Head of caudate nucleus (tissue), 42 donors: ENCODE measurements at regions not wholly inside any gene's neighbourhood (a gene's known extent, or its start where the extent isn't known, plus 50 kb on each side); places are given as distances from the start of the nearest gene placed in this dataset.
"Not testable (repeated sequence)": the region's sequence is repeated elsewhere in the genome, so short reads cannot be mapped to it uniquely, and the experiment has no call there.

ENCODE experiments used
- DNase-seq, 42 donors: peaks; one replicate each; pipeline versions ENCODE4 v3.0.0 to v3.0.0-alpha.2; 2020 to 2021; ENCODE audit warnings: mixed read lengths in 7 of 42
- intact Hi-C: fragments of 100-400 bp; cut with DNase I; formaldehyde crosslinking; loops from one replicate; pipeline ENCODE4 v1.15.0; 2022

DNA sequence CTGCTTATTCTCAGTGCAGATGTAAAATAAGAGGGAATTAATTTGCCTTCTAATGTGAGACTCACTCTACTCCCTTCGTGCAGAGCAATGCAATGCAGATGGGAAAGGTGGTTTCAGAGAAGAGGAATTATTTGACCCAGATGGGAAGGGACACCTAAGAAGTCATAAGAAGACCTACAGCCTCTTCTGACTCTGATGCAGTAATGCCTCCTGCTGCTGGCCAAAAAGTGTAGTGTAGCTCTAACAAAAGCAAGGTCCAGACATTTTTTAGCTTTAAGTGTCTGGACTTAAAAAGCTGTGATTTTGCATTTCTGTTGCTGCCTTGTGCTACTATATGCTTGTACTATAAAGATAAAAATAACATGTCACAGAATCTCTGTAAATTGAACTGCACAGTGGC, 501.4 kb downstream of the TTLL7 start:
- DNase-seq = peak in 3 of 42 donors; percentile 3 to 25 (median 6)
- intact Hi-C loops = no loop called here

DNA sequence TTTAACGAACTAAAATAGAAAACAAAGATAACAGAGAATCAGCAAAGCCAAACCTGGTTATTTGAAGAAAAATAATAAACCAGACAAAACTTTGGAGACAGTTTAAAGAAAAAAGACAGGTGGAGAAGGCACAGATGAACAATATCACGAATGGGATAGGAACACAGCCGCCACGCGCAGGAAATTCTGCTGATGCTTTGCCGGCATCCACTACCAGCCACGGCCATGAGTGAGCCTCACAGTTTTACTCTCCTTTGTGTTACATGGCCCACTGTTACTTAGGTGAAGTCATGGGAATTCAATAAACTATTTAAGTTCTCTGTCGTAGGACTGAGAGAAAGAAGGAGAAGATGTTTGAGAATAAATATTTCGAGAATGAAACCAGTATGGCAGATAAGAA, 503.4 kb downstream of the TTLL7 start:
- DNase-seq = no peak
- intact Hi-C loops = no loop called here

DNA sequence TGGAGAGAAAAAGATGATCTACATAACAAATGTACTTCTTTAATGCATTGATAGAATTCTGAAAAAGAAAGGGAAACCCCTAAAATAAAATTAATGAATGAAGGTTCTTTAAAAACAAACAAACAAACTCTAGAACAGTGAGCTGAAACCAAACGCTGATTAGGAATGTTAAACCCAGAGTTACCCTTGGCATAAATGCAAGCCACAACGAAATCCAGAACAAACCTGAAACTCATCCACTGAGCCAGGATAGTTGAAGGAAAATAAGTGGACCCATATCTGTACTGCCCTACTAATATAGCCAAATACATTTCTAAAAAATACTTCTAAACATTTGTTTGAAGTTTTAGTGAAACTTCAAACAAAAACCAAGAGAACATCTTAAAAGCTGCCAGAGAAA, 505.3 kb downstream of the TTLL7 start:
- no peak for DNase-seq
- intact Hi-C loops = no loop called here

DNA sequence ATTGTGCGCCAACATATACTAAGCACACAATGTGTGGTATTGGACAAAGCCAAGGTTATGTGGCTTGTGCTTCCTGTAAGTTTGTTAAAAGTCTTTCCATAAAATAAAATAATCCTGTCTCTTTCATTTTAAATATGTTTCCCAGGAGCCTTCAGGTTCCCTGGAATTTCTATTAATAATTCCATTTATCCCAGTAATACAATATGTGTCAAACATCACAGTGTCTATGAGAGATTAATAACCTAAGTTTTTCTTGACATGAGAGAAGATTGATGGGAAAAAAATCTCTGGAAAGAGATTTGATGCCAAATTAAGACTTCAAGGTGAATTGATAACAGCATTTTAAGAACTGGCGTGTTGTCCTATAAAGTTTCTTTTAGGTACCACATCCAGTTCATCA, 507.0 kb downstream of the TTLL7 start:
- DNase-seq = no peak
- intact Hi-C loops = no loop called here

DNA sequence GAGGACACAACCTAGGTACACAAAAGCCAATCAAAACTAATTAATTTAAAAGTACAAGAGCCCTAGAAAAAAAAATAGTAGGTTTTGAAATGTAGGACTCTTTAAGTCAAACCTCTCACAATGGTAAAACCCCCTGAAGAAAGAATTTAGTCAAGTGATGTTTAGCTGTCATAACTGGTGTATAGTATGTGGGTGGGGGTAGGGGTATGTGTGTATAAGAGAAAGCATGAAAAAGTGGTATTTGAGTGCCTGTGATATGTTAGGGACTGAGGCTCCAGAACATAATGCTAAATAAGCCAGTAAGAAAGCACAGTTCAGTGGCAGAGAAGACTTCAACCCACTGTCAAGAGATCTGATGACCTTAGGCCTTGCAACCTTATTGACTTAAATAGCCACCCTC, 507.9 kb downstream of the TTLL7 start:
- no peak for DNase-seq
- intact Hi-C loops = no loop called here

DNA sequence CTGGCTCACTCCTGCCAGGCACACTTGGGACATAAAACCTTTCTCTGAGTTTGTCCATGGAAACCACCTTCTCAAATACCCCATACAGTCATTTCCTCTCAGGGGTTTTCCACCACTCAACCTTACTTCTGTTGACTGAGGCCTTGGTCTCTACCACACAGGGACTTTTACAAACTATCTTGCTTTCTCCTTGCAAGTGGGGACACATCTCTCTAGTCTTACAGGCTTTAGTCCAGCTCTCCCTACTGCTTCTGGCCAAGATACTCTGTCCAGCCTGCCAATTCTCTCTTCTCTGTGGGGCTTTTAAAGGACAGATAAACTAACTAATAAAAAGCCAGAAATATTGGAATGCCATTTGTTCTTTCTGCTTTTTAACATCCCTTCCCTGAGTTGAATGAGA, 510.8 kb downstream of the TTLL7 start:
- DNase-seq, intact Hi-C loops: not testable (repeated sequence)

DNA sequence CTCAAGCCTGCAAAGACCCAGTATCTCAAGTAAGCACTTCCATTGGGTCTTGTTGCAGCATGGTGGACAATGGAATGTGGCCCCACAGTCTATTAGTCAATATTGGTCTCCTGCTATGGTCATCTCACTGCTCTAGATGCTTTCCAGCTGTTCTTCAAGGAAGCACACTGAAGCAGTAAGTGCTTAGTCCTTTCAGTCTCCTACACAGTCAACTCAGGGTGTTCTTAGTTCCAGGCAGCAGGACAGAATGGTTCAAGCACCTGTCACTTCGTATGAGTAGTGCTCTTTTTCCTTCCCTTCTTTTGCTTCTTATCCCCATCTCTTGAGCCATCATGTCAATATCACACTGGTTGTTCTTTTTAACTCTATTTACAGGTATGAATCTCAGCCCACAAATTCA, 511.5 kb downstream of the TTLL7 start:
- intact Hi-C loops, DNase-seq: not testable (repeated sequence)

DNA sequence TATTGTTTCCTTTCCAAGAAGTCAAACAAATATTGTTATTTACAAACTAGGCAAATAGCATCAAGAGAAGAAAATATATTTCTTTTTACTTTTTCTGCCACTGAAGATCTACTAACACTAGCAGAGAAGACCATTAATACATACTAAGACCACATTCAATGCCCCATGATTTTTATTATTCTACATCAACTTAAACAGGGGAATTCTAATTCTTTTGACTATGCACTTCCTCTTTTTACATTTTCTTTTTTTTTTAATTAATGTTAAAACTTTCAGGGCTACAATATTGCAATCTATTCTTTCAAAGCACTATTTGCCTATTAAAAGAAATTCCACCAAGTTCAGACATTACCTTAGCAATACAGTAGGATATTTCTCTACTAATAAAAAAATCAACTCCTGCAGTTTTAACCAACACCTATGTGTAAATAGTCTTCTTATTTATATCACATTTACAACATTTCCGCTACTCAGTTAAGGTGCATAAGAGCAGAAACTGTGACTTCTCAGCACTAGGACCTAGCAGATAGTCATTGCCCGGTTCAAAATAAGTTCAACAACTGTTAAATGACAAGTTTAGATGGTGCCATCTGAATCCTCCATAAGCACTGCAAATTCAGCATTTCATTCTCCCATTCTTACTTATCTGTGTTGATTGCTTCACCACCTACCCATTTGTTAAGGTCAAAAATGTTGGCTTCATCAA, 513.5 kb downstream of the TTLL7 start:
- intact Hi-C loops = not testable (repeated sequence)

DNA sequence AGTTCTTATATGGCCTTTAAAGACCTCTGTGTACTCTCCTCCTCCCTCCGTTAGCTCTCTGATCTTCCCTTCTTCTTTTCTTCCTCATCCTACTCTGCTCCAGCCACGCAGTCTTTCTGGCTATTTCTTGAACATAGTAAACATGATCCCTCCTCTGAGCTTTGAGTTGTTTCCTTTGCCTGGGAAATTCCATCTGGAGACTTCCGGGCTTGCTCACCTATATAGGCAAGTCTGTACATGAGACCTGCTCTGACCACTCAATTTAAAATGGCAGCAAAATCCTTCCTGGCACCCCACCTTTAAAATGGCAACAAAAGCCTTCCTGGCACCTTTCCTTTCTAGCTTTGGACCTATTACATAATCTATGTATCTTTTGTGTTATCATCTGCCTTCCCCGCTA, 517.6 kb downstream of the TTLL7 start:
- DNase-seq, intact Hi-C loops: not testable (repeated sequence)

More for the DNA sequence above, 513.5 kb downstream of the TTLL7 start:
- not testable (repeated sequence) for DNase-seq

DNA sequence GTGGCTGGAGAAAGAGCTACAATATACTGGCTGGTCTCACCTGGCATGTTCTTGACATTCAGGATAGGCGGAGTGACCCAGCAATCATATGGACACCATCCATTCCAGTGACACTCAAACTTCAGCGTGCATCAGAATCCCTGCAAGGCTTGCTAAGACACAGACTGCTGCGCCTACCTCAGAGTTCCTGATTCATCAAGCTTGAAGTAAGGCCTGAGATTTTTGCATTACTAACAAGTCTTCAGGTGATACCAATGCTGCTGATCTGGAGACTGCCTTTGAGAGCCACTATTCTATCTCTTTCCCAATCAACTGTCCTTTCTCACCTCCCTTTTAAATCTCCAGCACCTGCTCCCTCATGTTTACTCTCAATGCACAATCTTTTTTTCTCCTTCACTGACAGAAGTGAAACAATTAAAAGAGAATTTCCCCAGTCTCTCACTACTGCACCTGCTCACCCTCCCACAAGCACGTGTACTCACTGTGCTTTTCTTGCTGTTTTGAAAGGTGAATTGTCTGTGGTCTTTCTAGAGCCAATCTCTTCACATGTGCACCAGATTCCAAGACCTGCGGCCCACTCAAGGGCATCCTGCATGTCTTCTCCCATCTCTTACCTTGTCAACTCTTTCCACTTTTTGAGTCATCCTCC, 519.2 kb downstream of the TTLL7 start:
- not testable (repeated sequence) for DNase-seq

DNA sequence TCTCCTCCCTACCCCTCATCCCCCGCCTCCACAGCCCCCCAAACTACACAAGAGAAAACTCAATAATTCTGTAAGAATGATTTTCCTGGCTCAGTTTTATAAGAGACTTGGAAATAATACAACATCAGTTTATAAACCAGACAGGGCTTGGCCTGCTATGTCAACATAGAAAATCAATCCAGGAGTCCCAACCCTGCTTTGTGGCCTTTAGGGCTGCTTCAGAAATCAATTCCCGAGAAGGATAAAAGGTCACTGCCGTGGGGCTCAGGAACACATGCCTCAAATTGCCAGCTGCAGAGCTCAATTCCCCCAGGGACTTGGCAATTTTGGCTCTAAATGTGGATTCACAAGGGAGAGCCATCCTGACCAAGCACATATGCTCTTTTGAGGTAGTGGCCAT, 520.8 kb downstream of the TTLL7 start:
- intact Hi-C loops, DNase-seq: not testable (repeated sequence)

More for the DNA sequence above, 519.2 kb downstream of the TTLL7 start:
- intact Hi-C loops = not testable (repeated sequence)

DNA sequence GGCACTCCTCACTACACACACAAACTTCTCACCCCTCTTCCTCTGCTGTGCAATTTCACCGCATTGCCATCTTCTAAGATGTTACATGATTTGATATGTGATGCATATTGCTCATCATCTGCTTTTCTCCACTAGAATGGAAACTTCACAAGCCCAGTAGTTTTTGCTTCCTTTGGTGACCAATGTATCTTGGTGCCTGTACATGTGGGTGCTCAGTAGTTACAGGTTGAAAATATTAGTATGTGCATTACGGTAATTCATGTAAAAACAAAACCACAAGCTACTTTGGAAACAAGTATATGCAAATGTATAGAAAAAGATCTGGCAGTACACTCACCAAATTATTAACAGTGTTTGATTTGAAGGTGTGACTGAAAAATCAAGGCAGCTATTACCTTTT, 522.4 kb downstream of the TTLL7 start:
- DNase-seq, intact Hi-C loops: not testable (repeated sequence)

DNA sequence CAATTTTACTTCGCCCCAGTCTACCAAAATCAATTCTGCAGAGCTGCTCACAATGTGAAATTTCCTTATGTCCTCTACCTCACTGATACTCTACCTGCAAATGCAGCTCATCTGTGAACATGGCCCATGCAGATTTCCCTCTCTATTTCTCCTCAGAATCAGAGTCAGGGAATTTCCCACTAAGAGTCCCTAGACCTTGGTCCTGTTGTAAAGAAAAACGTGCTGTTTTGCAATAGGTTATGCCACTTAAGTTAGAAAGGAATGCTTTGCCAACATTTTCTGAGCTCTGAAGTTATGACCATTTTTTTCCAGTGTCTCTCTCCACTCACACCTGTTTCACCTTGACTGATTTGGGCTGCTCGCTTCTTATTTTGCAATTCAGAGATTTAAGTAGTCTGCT, 524.0 kb downstream of the TTLL7 start:
- DNase-seq, intact Hi-C loops: not testable (repeated sequence)

DNA sequence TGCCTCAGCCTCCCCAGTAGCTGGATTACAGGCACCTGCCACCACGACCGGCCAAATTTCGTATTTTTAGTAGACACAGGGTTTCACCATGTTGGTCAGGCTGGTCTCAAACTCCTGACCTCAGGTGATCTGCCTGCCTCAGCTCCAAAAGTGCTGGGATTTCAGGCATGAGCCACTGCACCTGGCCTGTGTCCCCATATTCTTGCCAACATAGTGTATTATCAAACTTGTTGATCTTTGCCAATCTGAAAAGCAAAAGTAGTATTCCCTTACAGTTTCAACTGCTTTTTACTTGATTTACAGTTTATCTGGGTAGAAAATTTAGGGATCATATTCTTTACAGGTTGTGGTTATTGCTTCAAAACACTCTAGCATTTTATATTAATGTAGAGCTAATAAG, 524.9 kb downstream of the TTLL7 start:
- intact Hi-C loops, DNase-seq: not testable (repeated sequence)

DNA sequence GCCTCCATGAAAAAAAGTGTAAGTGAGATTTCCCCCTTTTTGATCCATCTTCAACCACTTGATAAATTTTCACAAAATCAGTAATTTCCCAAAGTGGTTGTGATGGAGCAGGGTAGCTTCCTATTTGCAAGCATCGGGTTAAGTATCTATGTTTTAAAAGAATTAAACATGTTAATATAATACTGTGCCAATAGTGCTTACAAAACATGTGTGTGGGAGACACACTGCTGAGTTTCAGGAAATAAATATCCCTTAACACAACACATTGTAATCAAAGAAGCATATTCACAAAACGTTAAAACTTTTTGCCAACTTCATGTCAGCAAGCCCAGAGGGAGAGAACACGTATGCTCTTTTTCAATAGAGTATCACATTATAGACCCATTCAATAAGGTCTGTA, 526.9 kb downstream of the TTLL7 start:
- intact Hi-C loops, DNase-seq: not testable (repeated sequence)

DNA sequence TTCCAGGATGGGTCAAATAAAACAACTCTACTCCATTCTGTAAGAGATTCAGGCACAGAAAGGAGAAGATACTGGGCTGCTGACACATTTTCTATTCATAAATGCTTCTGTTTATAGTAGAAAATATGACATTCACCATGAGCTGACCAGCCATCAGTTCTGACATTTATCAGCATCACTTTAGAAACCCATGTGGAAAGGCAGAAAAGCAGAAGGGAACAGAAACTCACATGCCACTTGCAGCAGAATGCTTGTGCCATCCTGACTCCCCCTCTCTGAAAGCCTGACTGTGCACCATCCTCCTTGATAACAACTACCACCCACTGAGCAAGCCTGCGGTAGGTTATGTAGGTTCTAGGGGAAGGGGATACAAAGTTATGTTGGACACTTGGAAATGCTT, 527.7 kb downstream of the TTLL7 start:
- intact Hi-C loops, DNase-seq: not testable (repeated sequence)

DNA sequence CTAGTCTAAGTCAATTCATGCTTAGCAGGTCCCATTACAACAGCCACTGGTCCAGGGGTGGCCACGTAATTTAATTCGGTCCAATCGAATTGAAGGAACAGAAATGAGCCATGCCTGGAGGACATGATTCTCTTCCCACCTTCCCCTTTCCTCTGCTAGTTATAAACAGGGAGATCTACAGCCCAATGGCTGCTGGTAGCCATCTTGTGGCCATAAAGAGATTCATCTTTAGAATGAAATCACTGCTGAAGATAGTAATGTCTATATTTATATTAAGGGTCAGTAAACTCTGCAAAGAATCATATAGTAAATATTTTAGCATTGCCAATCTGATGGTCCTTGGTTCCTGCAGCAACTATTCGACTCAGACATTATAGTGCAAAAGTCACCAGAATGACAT, 530.6 kb downstream of the TTLL7 start:
- DNase-seq = peak in 3 of 42 donors; percentile 6 to 42 (median 12)

DNA sequence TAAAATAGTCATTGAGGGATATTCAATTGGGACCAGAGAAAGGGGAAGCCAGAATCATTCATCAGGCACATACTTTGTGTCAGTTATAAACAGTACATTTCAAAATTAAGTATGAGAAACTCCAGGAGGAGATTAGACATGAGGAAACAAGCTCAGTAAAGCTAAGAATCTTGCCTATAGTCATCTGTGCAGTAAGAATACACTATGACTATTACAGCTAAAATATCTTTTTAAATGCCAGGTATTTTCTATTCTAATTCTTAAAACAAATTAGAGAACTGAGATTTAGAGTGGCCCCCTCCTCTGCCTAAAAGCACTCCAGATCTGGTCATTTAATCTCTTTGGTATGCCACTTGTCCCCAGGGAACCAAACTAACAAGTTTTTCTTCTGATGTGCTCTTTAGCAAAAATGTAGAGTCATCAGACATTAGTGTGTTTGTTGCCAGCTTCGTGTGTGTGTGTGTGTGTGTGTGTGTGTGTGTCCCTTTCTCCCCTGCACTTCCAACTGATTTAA, 541.1 kb downstream of the TTLL7 start:
- intact Hi-C loops, DNase-seq: not testable (repeated sequence)

More for the DNA sequence above, 530.6 kb downstream of the TTLL7 start:
- intact Hi-C loops = not testable (repeated sequence)

DNA sequence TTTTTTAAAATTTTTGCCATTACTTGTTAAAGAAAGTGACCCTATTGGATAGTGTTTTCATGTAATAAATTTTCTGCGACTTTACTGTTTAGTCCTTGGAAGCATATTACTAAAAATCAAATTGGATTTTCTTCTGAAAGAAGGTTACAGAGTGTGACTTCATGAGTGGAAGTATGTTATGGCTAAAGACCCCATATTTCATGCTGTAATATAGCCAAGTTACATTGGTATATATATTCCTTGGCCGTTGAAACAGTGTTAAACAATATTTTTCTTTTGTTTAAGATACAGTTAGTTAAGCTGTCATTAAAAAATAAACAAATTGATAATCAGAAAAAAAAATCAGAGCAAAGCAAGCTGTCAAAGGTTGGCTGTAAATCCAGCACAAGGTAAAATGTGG, 541.7 kb downstream of the TTLL7 start:
- DNase-seq, intact Hi-C loops: not testable (repeated sequence)

DNA sequence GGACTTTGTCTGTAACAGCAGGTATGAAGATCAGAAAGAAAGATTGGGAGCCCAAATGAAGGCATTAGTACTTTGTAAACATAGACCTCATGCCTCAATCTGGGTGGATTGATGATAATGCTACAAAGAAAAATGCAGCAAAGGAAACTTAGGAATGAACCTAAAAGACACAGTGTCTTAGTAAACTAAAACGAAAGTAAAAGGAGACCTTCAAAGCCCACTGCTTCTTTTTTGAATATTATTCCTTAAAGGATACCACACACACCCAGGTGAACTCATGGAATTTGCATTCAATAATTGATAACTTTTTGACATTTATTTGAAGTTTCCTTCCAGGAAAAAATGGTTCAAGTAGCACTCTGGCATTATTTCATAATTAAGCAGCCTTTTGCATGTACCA, 543.2 kb downstream of the TTLL7 start:
- intact Hi-C loops, DNase-seq: not testable (repeated sequence)
